Fibroblast of skin of back (primary cell): ENCODE measurements at regions not wholly inside any gene's neighbourhood (a gene's known extent, or its start where the extent isn't known, plus 50 kb on each side); places are given as distances from the start of the nearest gene placed in this dataset.

ENCODE experiments used
- DNase-seq: peaks from one replicate; pipeline ENCODE4 v3.0.0-alpha.2; 2013

DNA sequence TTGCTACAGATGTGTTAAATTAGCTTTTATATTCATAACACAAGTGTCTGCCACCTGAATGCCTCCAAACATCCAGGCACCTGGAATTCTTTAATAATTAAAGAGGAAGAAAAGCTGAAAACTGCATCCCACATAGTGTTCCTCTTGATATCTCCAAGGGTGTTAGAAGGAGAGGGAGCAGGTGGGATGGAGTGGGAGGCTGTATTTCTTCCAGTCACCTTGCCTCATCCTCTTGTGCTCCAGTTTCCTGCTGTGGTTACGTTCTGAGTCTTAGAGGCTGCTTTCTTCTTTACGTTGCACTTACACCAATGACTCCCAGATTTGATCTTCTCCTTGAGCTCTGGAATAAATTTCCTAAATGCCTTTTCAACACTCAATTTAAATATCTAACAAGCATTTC, 230.3 kb upstream of the LYPLAL1 start:
- DNase-seq, result no peak

DNA sequence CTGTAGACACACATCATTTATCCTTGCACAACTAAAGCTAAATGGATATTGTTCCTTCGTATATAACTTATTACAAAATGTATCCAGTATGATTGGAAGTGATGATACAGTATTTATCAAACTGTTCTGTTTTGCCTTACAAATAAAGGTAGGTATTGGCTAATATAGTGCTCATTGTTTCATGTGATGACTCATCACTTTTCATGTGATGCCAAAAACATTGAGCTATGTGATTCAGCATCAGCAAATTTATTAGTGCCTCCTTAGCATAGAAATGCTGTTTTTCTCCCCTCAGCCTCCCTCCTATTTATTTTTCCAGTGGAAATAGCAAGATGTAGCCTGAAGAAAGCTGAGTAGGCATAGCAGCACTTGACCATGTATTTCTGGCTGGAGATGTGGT, 228.6 kb upstream of the LYPLAL1 start:
- no peak for DNase-seq

DNA sequence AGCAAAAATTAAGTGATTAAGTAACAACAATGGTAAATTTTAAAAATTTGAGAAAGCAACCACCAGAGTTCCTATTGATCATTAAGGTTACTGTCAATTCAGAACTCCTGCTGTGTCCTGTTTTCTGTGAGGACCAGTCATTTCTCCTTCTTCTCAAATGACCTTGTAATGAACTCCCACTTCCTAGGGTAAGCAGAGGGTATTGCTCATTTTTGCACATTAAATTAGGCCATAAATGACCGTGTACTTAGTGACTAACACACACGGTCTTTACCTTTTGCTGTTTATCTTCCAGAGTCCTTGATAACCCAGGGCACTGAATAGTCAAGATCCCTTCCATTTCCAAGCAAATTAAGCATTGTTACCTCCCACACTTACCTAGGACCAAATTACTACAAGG, 227.5 kb upstream of the LYPLAL1 start:
- no peak for DNase-seq

DNA sequence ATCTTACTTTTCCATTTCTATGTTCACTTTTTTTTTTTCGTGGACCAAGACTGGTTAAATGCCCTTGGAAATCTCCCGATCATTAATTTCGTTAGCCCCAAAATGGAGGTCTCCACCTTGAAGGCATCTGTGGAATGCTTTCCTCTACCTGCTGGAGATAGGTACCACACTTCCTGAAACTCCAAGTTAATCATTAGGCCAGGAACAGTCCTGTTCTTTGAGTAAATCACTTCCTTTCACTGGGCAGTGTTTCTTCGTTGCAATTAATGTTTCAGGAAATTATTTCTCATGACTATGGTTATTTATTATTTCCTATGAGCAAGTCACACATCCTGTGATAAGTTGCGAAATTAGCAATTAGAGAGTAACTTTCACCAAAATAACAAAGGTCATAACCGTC, 225.2 kb upstream of the LYPLAL1 start:
- no peak for DNase-seq

DNA sequence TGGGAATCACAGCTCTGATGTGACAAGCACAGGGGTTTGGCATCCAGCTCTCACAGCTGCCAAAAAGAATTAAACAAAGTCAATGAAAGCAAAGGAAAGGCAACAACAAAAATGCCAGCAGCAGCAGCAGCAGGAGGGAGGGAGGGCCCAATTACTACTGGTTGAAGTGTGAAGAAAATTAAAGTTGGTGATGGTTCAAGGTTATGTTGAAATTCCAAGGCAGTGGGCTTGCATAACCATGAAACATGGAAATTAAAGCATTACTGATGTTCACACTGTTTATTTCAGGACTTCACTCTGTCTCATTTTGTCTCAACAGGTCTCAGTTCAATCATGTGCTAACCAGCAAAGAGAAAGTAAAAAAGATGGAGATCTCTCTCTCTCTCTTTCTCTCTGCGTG, 220.3 kb upstream of the LYPLAL1 start:
- no peak for DNase-seq

DNA sequence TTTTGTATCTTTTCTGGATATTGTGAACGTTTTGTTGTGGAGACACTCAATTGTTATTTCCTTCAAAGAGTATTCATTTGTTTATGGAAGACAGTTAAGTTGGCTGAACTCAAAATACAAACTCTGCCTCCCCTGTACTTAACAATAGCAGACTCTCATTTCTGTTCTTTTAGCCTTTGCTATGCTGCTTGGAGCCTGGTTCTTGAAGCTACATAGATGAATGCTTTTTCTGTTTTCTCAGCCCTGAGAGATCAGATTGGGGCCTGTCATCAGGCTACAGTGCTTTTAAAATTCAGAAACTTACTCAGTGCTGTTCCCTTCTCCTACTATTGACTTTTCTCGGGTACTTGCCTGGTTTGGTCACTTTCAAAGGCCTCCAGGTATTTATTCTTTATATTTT, 215.7 kb upstream of the LYPLAL1 start:
- DNase-seq, result no peak

DNA sequence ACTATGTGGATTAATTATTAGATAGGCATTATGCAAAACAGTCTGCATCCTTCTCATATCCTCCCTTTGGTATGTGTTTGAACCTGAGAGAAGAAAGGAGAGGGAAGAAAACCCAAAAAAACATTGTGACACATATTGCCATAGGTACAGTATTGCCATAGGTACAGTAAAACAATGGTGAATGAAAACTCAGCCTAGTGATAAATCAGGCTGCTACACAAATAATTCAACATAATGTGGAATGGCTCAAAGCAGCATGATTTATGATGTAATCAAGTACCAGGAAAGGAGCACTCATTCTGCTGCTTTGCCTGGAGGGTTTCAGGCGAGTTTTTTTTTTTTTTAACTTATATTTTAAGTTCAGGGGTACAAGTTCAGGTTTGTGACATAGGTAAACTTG, 213.9 kb upstream of the LYPLAL1 start:
- no peak for DNase-seq

DNA sequence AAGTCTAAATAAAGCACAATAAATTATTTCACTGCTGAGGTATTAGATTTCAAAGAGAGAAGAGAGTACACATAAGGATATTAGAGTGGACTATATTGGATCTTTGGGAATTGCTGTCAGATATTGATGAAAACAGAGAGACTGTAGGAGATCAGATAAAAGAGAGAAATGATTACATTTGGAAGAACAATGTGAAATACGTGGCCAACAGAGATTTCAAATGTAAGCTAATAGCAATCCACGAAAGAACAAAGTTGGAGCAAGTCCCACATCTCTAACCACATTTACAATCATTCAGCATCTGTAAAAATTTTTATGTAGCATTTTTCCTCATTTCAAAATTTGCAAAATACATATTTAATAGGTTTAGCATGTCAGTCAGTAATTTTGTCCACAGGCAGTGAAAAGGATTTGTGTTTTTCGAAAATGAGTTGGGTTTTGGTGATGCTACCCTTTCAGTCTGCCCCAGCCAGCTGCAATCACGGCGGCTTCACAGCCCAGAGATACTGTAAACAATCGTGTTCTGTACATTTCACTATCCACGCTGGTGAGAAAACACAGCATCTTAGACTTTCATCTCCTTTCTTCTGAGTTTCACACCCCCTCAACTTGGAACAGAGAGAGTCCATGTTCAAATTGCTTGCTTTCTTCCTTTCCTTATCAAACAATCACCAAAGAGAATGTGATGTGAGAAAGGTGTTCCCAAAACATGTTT, 209.1 kb upstream of the LYPLAL1 start:
- DNase-seq, result no peak

DNA sequence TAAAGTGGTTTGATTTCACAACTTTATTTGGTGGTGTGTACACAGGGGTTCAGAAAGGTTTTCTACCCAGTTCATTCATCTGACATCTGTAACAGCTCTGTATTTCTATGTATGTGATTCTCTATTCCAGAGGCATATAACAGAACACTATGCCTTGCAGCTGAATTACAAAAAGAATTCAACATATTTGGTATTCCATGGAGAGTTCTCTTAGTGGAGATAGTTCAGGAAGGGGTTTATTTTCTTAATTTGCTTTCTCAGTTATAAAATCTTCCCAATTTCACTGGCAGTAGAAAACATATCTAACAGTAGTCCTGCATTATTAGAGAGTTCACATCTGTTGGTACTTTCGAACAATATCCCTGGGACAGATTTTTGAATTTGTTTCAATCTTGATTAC, 207.9 kb upstream of the LYPLAL1 start:
- DNase-seq, result no peak

DNA sequence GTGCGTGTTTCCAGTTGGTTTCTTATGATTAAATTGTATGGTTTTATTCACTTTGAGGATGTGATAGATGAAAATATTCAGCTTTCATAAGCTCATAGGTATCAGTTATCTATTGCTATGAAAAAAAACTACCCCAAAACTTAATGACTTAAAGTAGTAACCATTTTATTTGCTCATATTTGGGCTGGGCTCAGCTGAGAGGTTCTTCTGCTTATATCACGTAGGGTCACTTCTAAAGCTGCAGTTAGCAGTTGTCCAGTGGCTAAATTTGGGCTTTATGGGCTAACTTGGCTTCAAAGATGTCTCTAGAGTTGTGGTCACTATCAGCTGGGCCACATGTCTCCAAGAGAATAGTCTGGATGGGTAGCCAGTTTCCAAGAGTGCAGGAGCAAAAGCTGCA, 206.4 kb upstream of the LYPLAL1 start:
- DNase-seq, result no peak

DNA sequence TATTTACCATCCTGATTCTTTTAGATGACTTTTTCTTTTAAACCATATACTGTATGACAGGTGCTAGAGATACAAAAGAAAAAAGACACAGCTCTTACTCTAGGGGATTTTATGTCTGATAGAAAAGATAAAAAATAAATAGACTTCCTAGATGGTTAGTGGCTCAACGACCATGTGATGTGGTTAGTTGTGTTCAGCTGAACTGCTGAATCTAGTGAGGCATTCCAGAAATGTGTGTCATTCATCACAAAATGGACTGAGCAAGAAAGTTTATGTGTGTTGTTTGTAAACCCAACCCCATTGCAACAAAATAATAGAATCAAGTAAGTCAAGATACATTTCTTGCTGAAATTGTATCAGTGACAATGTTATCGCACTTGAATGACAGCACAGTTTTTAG, 205.8 kb upstream of the LYPLAL1 start:
- DNase-seq, result peak; percentile 32

DNA sequence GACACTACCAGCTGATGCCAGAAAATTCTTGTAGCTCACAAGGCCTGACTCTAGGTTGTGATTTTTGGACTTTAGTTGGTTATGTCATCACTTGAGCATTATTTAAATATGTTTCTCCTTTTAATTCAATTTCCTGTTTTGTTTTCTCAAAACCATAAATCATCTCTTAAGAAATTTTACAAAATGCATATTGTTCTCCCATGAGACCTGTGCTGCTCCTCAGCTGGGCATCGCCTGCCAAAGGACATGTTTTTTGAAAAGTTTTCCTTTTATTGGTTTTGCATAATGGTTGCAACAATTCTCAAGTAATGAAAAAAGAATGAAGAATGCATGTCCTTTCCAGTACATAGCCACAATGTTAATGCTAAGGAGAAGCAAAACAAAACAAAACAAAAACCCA, 204.7 kb upstream of the LYPLAL1 start:
- peak; percentile 9 for DNase-seq

DNA sequence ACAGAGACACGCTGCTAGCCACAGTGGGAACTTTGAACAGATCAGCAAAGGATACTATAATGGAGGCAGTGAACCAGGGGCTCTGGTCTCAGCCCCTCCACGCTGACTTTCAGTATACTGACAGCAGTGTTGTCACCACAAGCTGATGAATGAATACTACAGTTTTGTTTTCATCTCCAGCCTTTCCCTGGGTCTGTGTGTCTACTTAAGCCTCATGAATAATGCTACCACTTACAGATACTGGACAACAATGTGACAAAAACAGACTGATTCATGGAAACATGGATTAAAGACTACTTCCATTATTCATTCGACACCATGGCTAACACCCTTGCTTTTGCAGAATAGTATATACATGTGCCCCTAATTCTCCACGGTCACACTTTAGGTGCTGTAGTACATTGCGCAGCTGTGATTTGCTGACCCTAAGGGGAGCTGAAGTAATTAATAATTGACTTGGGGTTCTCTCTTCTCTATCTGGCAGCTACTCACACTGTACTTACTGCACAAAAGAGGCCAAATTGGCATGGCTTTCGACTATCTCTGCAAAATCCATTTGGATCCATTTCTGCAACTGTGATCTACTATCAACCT, 203.2 kb upstream of the LYPLAL1 start:
- no peak for DNase-seq

DNA sequence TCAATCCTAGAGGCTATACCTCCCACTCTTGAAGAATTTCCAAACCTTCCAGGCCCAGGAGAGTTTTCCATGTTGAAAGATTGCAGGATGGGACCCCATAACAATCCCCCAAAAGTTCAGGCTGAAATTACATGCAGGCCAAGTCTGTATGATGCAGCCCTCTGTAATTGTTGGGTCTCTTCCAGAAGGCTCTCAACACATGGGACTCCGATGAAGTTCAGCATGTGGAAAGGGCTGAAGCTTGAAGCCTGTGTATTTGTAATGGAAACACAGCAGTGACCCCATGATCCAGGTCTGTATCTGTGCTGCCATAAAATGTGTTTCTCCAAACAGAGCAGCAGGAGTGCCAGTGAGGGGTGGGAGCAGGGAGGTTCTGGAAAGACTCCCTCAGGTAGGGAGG, 202.5 kb upstream of the LYPLAL1 start:
- DNase-seq, result peak; percentile 4

DNA sequence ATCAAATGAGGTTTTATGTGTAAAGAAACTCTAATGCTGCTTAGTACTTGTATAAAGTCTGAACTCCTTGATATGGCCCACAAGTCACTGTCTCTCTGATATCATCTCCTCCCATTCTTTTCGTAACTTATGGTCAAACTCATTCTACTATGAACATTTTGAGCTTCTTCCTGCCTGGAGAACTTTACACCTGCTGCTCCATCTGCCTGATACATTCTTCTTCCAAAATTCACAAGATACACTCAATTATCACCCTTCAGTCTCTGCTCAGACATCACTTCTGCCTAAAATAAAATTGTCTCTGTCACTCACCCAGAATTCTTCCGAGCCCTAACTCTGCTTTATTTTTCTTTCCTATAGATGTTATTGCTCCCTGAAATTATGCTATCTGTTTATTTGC, 192.8 kb upstream of the LYPLAL1 start:
- DNase-seq, result no peak

DNA sequence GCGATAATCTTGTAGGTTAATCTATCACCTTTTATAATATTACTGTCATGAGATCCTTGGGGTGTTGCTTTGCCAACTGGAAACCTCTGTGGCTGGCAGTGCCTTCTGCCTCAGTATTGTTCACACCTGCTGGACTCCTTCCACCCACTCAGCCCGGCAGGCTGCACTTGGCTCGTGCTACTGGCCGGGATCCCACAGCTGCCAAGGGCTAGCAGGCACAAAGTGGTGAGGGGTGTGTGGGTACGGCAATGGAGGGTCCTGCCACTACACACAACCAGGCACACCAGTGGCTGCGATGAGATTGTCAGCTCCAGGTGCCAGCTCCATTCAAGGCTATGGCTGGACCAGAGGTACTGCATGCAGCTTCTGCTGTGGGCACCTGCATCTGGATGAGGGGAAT, 191.2 kb upstream of the LYPLAL1 start:
- no peak for DNase-seq

DNA sequence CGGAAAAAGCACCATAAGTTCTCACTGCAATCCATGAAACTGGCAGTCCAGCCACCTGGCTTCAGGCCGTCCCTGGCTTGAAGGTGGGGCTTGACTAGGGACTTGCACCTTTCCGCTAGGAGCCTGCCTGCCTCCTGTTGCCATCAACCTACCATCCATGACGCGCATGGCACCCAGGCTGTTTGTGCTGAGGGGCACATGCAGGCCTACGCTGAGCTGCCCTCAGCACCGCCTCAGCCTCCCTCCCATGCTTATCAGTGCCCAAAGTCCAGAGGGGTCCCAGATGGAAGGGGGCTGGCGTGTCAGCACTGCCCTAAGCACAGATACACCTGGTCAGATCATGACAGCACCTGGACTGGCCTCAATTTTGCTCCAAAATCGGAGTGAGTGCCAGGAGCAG, 190.2 kb upstream of the LYPLAL1 start:
- no peak for DNase-seq

DNA sequence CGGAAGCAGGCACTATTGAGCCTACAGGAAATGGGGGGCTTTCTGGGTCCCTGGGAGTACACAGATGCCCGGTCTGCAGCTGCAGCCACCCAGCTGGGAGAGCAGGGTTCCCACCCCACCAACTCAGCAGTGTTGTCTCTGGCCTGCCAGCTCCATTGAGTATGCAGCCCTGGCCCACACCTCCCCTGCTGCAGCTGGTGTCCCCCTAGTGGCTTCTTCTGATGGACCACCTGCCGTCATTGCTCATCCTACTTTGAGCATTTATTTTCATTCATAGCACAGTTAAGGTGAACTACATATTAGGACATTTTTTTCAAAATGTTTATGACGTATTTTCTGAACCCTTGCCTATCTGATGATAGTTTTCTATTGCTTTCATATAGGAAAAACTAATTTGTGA, 189.8 kb upstream of the LYPLAL1 start:
- peak; percentile 1 for DNase-seq

DNA sequence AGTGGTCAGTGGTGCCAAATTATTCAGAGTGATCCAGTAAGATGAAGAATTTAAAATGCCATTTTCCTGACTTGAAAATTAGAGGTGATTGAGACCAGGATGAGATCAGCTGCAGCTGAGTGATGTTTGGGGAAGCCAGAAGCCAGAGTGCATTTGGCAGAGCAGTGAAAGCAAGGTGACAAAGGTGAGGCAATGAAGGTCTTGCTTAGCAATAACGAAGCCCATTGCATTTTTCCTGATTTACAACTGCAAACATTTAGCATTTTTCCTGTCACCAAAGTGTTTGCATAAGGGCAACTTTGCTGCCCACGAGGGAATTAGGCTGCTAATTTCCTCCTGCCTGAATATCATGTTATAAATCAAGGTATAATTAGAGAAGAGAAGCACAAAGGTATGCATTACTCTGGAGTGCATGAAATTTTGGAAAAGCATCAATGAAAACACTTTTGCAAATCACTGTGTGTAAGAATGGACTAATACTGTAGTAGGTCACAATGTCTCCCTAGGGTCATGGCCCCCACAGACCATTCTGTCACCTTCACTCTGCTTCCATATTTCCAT, 188.2 kb upstream of the LYPLAL1 start:
- no peak for DNase-seq

DNA sequence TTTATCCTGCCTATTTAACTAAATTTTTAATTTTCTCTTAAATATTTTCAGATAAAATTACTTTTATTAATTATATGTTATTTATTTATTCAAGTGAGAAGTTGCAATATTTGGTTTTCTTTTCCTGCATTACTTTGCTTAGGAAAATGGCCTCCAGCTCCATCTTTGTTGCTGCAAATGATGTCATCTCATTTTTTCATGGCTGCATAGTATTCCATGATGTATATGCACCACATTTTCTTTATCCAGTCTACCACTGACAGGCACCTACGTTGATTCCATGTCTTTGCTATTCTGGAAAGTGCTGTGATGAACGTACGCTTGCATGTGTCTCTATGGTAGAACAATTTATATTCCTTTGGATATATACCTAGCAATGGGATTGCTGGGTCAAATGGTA, 186.9 kb upstream of the LYPLAL1 start:
- DNase-seq, result no peak

DNA sequence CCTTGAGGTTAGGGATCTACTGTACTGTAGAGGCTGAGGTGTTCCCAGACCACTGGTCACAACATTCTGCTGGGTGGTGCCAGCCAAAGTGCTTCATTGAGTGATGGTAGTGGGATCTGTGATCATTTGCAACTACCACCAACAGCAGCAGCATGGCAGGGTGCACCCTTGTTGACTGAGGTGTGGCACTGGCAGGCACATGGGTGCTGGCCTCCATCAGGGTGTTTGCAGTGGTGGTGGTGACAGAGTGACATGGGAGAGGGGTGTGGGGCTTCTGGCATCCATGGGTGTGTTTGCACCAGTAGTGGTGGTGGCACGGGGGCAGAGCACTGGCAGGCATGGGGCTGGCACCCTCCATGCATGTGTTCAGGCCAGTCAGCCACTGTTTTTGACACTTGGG, 183.7 kb upstream of the LYPLAL1 start:
- DNase-seq, result no peak

DNA sequence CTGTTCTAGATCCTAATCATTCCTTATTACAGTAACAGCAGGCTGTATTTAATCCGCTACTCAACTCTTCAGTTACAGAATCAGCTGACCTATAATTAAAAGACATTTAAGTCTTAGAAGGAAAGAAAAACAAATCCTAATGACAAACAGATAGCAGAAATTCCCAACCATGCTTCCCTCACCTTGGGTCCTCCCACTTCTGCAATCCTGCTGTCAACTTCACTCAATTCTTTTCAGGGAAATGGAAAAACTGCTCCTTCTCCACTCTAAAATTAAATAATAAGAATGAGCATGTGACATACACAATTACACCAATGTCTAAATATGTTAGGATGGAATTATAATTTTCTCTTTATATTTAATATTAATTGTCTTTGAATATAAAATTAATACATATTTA, 182.6 kb upstream of the LYPLAL1 start:
- no peak for DNase-seq

DNA sequence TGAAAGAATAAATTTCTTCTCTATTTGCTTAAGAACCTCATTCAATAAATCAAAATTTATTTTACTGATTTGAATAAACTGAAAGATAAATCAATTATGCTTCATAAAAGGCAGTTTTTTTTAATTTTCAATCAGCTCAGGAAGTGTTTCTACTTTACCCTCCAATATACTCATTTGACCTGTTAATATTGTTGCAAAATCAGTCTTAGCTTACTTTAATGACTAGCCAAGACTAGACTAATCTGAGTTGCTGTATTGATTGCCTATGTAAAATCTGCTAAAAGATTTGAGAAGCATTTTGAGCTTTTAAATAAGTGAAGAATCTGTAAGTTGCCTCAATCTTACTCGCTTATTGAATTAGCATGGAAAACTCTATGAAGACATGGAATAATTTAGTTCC, 179.1 kb upstream of the LYPLAL1 start:
- DNase-seq, result no peak

DNA sequence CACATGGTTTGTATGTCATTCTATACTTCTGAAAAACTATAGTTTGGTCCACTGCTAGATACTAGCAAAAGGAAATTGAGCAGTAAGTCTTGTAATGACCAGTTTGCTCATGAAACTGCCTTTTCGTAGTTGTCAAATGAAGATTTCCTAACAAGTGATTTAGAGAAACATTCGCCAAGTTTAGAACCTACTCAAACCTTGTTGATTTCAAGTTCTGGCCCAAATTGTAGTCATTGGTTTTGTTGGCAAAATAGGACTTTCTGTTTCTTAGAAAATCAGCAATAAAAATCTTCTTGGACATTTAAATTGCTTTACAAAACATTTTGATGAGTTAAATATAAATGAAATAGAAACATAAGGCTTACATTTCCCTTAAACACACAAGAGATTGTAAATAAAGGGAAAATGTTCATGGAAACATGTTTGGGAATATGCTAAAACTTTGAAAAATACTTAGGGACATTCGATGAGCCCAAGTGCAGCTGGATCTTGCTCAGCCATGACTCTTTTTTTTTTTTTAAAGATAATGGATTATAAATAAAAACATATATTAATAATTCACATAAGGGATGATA, 178.5 kb upstream of the LYPLAL1 start:
- DNase-seq, result no peak
